HEK293 (cell line): ENCODE measurements at regions not wholly inside any gene's neighbourhood (a gene's known extent, or its start where the extent isn't known, plus 50 kb on each side); places are given as distances from the start of the nearest gene placed in this dataset.

ENCODE experiments used
- CTCF ChIA-PET: fragments of 350-600 bp; formaldehyde crosslinking; extraction: SDS; loops from one replicate; lab custom pipeline; 2021; ENCODE audit warnings: antibody characterized with exemption; lab: Yijun Ruan, JAX
- POLR2A ChIA-PET: fragments of 300-600 bp; formaldehyde crosslinking; extraction: SDS; loops from one replicate; lab custom pipeline; 2020; ENCODE audit warnings: antibody characterized with exemption, inconsistent platforms; lab: Yijun Ruan, JAX
- H3K27ac ChIP-seq: fragments of 200-500 bp; sonication (Bioruptor generic); 2 replicates; pipeline ENCODE4 v1.5.1; 2014; ENCODE audit warnings: low read depth, low read length, control low read depth, inconsistent platforms; ENCODE audit errors: extremely low read depth
- H3K36me3 ChIP-seq, 2 experiments: fragments of 200-500 bp in 1 of 2; sonication (Bioruptor generic) in 1 of 2; 1 replicate in 1 of 2; 2 replicates in 1 of 2; pipeline ENCODE4 v1.5.1; 2014 to 2017; ENCODE audit warnings: inconsistent platforms in 2 of 2, low read length in 2 of 2; ENCODE audit not compliant: control insufficient read depth in 2 of 2, insufficient read depth in 1 of 2
- H3K4me1 ChIP-seq: fragments of 200-500 bp; sonication (Bioruptor generic); 2 replicates; pipeline ENCODE4 v1.5.1; 2014; ENCODE audit warnings: mild to moderate bottlenecking, low read length, inconsistent platforms; ENCODE audit not compliant: control insufficient read depth, insufficient read depth
- H3K4me3 ChIP-seq: 2 replicates; pipeline ENCODE4 v1.5.1; 2011; ENCODE audit warnings: low read depth, mild to moderate bottlenecking, control low read depth, low read length, moderate library complexity
- H3K9me3 ChIP-seq: fragments of 200-500 bp; sonication (Bioruptor generic); 2 replicates; pipeline ENCODE4 v1.5.1; 2014; ENCODE audit warnings: low read depth, low read length, inconsistent platforms; ENCODE audit not compliant: control insufficient read depth, insufficient read depth
- GLIS1 ChIP-seq: fragments of 450-650 bp; formaldehyde crosslinking; IDR thresholded peaks from 2 replicates; pipeline ENCODE4 v1.5.1; 2016; ENCODE audit warnings: missing biosample characterization, missing genetic modification characterization
- HOXA7 ChIP-seq: sonication (generic); formaldehyde crosslinking; IDR thresholded peaks from 2 replicates; pipeline ENCODE4 v1.8.1; 2022; ENCODE audit warnings: missing genetic modification reagents, borderline replicate concordance
- KLF16 ChIP-seq: fragments of 450-650 bp; formaldehyde crosslinking; IDR thresholded peaks from 2 replicates; pipeline ENCODE4 v1.5.1; 2017; ENCODE audit warnings: missing biosample characterization, missing genetic modification characterization
- MYNN ChIP-seq: fragments of 450-650 bp; formaldehyde crosslinking; IDR thresholded peaks from 2 replicates; pipeline ENCODE4 v1.5.1; 2016; ENCODE audit warnings: missing biosample characterization, missing genetic modification characterization, borderline replicate concordance
- SCRT1 ChIP-seq: fragments of 450-650 bp; formaldehyde crosslinking; IDR thresholded peaks from 2 replicates; pipeline ENCODE4 v1.5.1; 2016; ENCODE audit warnings: missing biosample characterization, missing genetic modification characterization, borderline replicate concordance
- SP2 ChIP-seq: fragments of 450-650 bp; formaldehyde crosslinking; IDR thresholded peaks from 2 replicates; pipeline ENCODE4 v1.5.1; 2016; ENCODE audit warnings: missing biosample characterization, missing genetic modification characterization
- ZFP37 ChIP-seq: fragments of 450-650 bp; formaldehyde crosslinking; IDR thresholded peaks from 2 replicates; pipeline ENCODE4 v1.5.1; 2016; ENCODE audit warnings: missing biosample characterization, missing genetic modification characterization
- ZNF184 ChIP-seq: fragments of 450-650 bp; IDR thresholded peaks from 2 replicates; pipeline ENCODE4 v1.5.1; 2018; ENCODE audit warnings: missing biosample characterization, mild to moderate bottlenecking, missing genetic modification characterization
- ZNF394 ChIP-seq: fragments of 450-650 bp; formaldehyde crosslinking; IDR thresholded peaks from 2 replicates; pipeline ENCODE4 v1.5.1; 2016; ENCODE audit warnings: missing biosample characterization, missing genetic modification characterization, mild to moderate bottlenecking, moderate library complexity, borderline replicate concordance
- ZNF555 ChIP-seq: fragments of 450-650 bp; formaldehyde crosslinking; conservative IDR thresholded peaks from 2 replicates; pipeline ENCODE4 v1.5.1; 2017; ENCODE audit warnings: missing biosample characterization, mild to moderate bottlenecking, missing genetic modification characterization, inconsistent platforms
- ZNF623 ChIP-seq: fragments of 450-650 bp; formaldehyde crosslinking; IDR thresholded peaks from 2 replicates; pipeline ENCODE4 v1.5.1; 2016; ENCODE audit warnings: missing biosample characterization, missing genetic modification characterization
- TF ChIP-seq, protein P1 (sequence below): fragments of 450-650 bp; formaldehyde crosslinking; IDR thresholded peaks from 2 replicates; pipeline ENCODE4 v1.5.1; 2016; ENCODE audit warnings: missing biosample characterization, missing genetic modification characterization
- TF ChIP-seq, protein P2 (sequence below): fragments of 450-650 bp; formaldehyde crosslinking; IDR thresholded peaks from 2 replicates; pipeline ENCODE4 v1.5.1; 2016; ENCODE audit warnings: missing biosample characterization, missing genetic modification characterization
- TF ChIP-seq, protein P3 (sequence below): fragments of 450-650 bp; formaldehyde crosslinking; conservative IDR thresholded peaks from 2 replicates; pipeline ENCODE4 v1.5.1; 2016; ENCODE audit warnings: low read depth, missing biosample characterization, missing genetic modification characterization
- TF ChIP-seq, protein P4 (sequence below): fragments of 450-650 bp; formaldehyde crosslinking; IDR thresholded peaks from 2 replicates; pipeline ENCODE4 v1.5.1; 2016; ENCODE audit warnings: missing biosample characterization, missing genetic modification characterization
- TF ChIP-seq, protein P5 (sequence below): fragments of 450-650 bp; formaldehyde crosslinking; IDR thresholded peaks from 2 replicates; pipeline ENCODE4 v1.5.1; 2017; ENCODE audit warnings: missing biosample characterization, missing genetic modification characterization
- TF ChIP-seq, protein P6 (sequence below): fragments of 450-650 bp; formaldehyde crosslinking; IDR thresholded peaks from 2 replicates; pipeline ENCODE4 v1.5.1; 2016; ENCODE audit warnings: missing biosample characterization, missing genetic modification characterization

DNA sequence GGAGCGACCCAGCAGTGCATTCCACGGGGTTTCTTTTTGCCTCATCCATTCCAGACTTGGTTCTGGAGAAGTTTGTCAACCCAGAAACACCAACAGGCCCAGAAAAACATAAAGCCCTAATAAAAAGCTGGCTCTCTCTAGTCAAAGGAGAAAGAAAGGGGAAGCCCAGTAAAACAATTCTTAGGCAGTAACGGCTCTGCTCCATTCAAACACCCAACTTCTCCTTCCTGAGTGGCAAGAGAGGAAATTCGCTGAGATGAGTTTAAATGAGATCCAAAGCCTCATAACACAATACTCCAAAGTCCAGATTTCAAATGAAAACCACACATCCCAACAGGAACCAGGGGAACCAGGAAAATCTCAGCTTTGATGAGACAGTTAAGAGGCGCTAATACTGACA is 179.9 kb downstream of the RPIA start (continued):
- TF ChIP-seq ZNF623 (no peak), ZNF184 (no peak), KLF16 (tag by site-specific recombination) (no peak), HOXA7 (CRISPR knock-in tag) (no peak), SCRT1 (tag by site-specific recombination) (no peak)
- TF ChIP-seq, protein P1, sequence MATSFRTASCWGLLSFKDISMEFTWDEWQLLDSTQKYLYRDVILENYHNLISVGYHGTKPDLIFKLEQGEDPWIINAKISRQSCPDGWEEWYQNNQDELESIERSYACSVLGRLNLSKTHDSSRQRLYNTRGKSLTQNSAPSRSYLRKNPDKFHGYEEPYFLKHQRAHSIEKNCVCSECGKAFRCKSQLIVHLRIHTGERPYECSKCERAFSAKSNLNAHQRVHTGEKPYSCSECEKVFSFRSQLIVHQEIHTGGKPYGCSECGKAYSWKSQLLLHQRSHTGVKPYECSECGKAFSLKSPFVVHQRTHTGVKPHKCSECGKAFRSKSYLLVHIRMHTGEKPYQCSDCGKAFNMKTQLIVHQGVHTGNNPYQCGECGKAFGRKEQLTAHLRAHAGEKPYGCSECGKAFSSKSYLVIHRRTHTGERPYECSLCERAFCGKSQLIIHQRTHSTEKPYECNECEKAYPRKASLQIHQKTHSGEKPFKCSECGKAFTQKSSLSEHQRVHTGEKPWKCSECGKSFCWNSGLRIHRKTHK (tag by site-specific recombination), result no peak
- TF ChIP-seq, protein P2, sequence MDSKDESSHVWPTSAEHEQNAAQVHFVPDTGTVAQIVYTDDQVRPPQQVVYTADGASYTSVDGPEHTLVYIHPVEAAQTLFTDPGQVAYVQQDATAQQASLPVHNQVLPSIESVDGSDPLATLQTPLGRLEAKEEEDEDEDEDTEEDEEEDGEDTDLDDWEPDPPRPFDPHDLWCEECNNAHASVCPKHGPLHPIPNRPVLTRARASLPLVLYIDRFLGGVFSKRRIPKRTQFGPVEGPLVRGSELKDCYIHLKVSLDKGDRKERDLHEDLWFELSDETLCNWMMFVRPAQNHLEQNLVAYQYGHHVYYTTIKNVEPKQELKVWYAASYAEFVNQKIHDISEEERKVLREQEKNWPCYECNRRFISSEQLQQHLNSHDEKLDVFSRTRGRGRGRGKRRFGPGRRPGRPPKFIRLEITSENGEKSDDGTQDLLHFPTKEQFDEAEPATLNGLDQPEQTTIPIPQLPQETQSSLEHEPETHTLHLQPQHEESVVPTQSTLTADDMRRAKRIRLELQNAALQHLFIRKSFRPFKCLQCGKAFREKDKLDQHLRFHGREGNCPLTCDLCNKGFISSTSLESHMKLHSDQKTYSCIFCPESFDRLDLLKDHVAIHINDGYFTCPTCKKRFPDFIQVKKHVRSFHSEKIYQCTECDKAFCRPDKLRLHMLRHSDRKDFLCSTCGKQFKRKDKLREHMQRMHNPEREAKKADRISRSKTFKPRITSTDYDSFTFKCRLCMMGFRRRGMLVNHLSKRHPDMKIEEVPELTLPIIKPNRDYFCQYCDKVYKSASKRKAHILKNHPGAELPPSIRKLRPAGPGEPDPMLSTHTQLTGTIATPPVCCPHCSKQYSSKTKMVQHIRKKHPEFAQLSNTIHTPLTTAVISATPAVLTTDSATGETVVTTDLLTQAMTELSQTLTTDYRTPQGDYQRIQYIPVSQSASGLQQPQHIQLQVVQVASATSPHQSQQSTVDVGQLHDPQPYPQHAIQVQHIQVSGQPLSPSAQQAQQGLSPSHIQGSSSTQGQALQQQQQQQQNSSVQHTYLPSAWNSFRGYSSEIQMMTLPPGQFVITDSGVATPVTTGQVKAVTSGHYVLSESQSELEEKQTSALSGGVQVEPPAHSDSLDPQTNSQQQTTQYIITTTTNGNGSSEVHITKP (tag by site-specific recombination), result no peak
- TF ChIP-seq, protein P3, sequence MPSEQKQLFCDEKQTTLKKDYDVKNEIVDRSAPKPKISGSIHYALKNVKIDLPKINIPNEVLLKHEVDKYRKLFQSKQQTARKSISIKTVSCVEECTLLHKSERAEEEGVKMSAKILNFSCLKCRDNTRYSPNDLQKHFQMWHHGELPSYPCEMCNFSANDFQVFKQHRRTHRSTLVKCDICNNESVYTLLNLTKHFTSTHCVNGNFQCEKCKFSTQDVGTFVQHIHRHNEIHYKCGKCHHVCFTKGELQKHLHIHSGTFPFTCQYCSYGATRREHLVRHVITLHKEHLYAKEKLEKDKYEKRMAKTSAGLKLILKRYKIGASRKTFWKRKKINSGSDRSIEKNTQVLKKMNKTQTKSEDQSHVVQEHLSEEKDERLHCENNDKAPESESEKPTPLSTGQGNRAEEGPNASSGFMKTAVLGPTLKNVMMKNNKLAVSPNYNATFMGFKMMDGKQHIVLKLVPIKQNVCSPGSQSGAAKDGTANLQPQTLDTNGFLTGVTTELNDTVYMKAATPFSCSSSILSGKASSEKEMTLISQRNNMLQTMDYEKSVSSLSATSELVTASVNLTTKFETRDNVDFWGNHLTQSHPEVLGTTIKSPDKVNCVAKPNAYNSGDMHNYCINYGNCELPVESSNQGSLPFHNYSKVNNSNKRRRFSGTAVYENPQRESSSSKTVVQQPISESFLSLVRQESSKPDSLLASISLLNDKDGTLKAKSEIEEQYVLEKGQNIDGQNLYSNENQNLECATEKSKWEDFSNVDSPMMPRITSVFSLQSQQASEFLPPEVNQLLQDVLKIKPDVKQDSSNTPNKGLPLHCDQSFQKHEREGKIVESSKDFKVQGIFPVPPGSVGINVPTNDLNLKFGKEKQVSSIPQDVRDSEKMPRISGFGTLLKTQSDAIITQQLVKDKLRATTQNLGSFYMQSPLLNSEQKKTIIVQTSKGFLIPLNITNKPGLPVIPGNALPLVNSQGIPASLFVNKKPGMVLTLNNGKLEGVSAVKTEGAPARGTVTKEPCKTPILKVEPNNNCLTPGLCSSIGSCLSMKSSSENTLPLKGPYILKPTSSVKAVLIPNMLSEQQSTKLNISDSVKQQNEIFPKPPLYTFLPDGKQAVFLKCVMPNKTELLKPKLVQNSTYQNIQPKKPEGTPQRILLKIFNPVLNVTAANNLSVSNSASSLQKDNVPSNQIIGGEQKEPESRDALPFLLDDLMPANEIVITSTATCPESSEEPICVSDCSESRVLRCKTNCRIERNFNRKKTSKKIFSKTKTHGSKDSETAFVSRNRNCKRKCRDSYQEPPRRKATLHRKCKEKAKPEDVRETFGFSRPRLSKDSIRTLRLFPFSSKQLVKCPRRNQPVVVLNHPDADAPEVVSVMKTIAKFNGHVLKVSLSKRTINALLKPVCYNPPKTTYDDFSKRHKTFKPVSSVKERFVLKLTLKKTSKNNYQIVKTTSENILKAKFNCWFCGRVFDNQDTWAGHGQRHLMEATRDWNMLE (tag by site-specific recombination), result no peak

DNA sequence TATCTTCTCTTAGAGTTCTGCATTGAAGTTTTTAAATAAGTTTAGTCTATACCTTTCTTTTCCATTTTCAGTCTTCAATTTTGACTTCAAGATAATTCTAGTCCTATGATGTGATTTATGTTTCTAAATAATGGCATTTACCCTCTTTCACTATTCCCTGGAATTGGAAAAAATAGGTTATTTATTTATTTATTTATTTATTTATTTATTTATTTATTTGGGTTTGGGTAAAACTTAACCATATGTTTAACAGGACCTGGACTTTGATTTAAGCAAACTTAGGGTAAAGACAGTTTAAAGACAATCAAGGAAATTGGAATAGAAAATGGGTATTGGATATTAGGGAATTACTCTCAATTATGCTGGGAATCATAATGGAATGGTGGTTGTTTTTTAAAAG is 182.1 kb downstream of the RPIA start:
- ChIA-PET CTCF (interaction anchor here (0.7 to 2.7 kb wide), 13 partner anchors 9 to 279 kb away, joined by 3 to 22 read pairs (median 5); no protein-coding TSS in a partner anchor), POLR2A (no interaction called here)
- Histone ChIP-seq H3K4me3 (no peak overlapping the region), H3K9me3 (no peaks in the 10 kb centered on the region), H3K36me3 (no peaks in the 10 kb centered on the region), H3K27ac (no peak overlapping the region), H3K4me1 (no peaks in the 10 kb centered on the region)
- TF ChIP-seq, protein P4, sequence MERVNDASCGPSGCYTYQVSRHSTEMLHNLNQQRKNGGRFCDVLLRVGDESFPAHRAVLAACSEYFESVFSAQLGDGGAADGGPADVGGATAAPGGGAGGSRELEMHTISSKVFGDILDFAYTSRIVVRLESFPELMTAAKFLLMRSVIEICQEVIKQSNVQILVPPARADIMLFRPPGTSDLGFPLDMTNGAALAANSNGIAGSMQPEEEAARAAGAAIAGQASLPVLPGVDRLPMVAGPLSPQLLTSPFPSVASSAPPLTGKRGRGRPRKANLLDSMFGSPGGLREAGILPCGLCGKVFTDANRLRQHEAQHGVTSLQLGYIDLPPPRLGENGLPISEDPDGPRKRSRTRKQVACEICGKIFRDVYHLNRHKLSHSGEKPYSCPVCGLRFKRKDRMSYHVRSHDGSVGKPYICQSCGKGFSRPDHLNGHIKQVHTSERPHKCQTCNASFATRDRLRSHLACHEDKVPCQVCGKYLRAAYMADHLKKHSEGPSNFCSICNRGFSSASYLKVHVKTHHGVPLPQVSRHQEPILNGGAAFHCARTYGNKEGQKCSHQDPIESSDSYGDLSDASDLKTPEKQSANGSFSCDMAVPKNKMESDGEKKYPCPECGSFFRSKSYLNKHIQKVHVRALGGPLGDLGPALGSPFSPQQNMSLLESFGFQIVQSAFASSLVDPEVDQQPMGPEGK (tag by site-specific recombination), result no peak
- TF ChIP-seq ZNF555 (tag by site-specific recombination), result peak; percentile 65
- TF ChIP-seq SP2 (tag by site-specific recombination), result no peak
- TF ChIP-seq ZNF394 (tag by site-specific recombination), result peak; percentile 72; the same call in 1 of the 2 replicates
- TF ChIP-seq ZFP37 (tag by site-specific recombination), result no peak
- no peak for TF ChIP-seq HOXA7 (CRISPR knock-in tag)
- TF ChIP-seq MYNN (tag by site-specific recombination), result no peak
- TF ChIP-seq, protein P5, sequence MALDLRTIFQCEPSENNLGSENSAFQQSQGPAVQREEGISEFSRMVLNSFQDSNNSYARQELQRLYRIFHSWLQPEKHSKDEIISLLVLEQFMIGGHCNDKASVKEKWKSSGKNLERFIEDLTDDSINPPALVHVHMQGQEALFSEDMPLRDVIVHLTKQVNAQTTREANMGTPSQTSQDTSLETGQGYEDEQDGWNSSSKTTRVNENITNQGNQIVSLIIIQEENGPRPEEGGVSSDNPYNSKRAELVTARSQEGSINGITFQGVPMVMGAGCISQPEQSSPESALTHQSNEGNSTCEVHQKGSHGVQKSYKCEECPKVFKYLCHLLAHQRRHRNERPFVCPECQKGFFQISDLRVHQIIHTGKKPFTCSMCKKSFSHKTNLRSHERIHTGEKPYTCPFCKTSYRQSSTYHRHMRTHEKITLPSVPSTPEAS (tag by site-specific recombination), result no peak
- TF ChIP-seq GLIS1 (tag by site-specific recombination), result no peak
- TF ChIP-seq, protein P6, sequence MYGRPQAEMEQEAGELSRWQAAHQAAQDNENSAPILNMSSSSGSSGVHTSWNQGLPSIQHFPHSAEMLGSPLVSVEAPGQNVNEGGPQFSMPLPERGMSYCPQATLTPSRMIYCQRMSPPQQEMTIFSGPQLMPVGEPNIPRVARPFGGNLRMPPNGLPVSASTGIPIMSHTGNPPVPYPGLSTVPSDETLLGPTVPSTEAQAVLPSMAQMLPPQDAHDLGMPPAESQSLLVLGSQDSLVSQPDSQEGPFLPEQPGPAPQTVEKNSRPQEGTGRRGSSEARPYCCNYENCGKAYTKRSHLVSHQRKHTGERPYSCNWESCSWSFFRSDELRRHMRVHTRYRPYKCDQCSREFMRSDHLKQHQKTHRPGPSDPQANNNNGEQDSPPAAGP (tag by site-specific recombination), result no peak
